SU-DHL-6 (cell line): ENCODE measurements at regions not wholly inside any gene's neighbourhood (a gene's known extent, or its start where the extent isn't known, plus 50 kb on each side); places are given as distances from the start of the nearest gene placed in this dataset.

Source experiments
- EZH2phosphoT487 ChIP-seq: fragments of 200-600 bp; sonication (generic), shearing (Covaris generic); conservative IDR thresholded peaks from 2 replicates; pipeline ENCODE4 v1.6.1; 2018; ENCODE audit warnings: mild to moderate bottlenecking, antibody characterized with exemption, low read length, moderate library complexity, mixed read lengths
- TF ChIP-seq, protein P1 (sequence below): fragments of 200-600 bp; sonication (generic); IDR thresholded peaks from one replicate; pipeline ENCODE4 v1.5.1; 2017; ENCODE audit warnings: antibody characterized with exemption, mild to moderate bottlenecking, low read length, moderate library complexity; ENCODE audit not compliant: insufficient read depth, poor library complexity, severe bottlenecking

DNA sequence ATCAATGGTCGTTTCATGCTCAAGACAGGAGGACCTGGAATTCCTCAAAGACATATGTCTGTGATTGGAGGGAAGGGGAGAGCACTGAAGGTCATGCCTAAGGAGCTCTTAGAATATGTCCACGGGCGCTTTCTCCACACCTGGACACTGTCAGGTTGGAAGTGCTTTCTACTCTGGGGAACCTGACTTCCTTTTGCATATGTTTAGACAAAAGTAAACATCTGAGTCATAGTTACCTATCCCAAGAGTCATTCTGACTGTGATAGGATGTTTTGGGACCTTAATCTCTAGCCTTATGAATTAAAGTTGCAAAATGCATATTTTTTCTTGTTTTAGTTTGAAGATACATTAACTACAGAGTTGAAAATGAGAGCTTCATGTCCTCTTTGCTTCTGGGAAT is 251.7 kb downstream of the KLF6 start:
- TF ChIP-seq, protein P1, sequence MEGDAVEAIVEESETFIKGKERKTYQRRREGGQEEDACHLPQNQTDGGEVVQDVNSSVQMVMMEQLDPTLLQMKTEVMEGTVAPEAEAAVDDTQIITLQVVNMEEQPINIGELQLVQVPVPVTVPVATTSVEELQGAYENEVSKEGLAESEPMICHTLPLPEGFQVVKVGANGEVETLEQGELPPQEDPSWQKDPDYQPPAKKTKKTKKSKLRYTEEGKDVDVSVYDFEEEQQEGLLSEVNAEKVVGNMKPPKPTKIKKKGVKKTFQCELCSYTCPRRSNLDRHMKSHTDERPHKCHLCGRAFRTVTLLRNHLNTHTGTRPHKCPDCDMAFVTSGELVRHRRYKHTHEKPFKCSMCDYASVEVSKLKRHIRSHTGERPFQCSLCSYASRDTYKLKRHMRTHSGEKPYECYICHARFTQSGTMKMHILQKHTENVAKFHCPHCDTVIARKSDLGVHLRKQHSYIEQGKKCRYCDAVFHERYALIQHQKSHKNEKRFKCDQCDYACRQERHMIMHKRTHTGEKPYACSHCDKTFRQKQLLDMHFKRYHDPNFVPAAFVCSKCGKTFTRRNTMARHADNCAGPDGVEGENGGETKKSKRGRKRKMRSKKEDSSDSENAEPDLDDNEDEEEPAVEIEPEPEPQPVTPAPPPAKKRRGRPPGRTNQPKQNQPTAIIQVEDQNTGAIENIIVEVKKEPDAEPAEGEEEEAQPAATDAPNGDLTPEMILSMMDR, result no peak
- no peak for TF ChIP-seq EZH2phosphoT487
